ENCODE measurements at regions not wholly inside any gene's neighbourhood (a gene's known extent, or its start where the extent isn't known, plus 50 kb on each side); places are given as distances from the start of the nearest gene placed in this dataset.

GRCh38 chr21:35833388-35833787, 226.9 kb downstream of the SETD4 start:
- no peaks in the 10 kb centered on the region for H3K79me2 ChIP-seq (ENCODE audit: insufficient read depth)
- ChIA-PET CTCF (no interaction called here), POLR2A (no interaction called here)
- TF ChIP-seq, protein P1, sequence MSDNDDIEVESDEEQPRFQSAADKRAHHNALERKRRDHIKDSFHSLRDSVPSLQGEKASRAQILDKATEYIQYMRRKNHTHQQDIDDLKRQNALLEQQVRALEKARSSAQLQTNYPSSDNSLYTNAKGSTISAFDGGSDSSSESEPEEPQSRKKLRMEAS (IDR thresholded peaks at IDR 0.05; ENCODE audit: low read depth): no peak
- TF ChIP-seq JUND (IDR thresholded peaks at IDR 0.05): no peak
- no peak for TF ChIP-seq TAF1 (IDR thresholded peaks at IDR 0.05; ENCODE audit: borderline replicate concordance, low read depth, low read length)
- no peak for TF ChIP-seq RCOR1 (IDR thresholded peaks at IDR 0.05; ENCODE audit: low read length)
- TF ChIP-seq, protein P2, sequence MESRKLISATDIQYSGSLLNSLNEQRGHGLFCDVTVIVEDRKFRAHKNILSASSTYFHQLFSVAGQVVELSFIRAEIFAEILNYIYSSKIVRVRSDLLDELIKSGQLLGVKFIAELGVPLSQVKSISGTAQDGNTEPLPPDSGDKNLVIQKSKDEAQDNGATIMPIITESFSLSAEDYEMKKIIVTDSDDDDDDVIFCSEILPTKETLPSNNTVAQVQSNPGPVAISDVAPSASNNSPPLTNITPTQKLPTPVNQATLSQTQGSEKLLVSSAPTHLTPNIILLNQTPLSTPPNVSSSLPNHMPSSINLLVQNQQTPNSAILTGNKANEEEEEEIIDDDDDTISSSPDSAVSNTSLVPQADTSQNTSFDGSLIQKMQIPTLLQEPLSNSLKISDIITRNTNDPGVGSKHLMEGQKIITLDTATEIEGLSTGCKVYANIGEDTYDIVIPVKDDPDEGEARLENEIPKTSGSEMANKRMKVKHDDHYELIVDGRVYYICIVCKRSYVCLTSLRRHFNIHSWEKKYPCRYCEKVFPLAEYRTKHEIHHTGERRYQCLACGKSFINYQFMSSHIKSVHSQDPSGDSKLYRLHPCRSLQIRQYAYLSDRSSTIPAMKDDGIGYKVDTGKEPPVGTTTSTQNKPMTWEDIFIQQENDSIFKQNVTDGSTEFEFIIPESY (IDR thresholded peaks at IDR 0.05; ENCODE audit: borderline replicate concordance, low read depth): no peak
- no peak for TF ChIP-seq FOSL2 (IDR thresholded peaks at IDR 0.05; ENCODE audit: borderline replicate concordance, low read depth)
- no peak for TF ChIP-seq RFX5 (IDR thresholded peaks at IDR 0.05; ENCODE audit: low read length)
- no peak for TF ChIP-seq YY1 (IDR thresholded peaks at IDR 0.05; ENCODE audit: low read depth)
- TF ChIP-seq TEAD4 (IDR thresholded peaks at IDR 0.05; ENCODE audit: borderline replicate concordance, insufficient read depth): no peak
- no peak for TF ChIP-seq REST (IDR thresholded peaks at IDR 0.05; ENCODE audit: low read depth, low read length)
- no peak for TF ChIP-seq CHD2 (IDR thresholded peaks at IDR 0.05; ENCODE audit: low read length, partially characterized antibody)
- no peak for TF ChIP-seq NFIC (IDR thresholded peaks at IDR 0.05; ENCODE audit: borderline replicate concordance)
- no peak for TF ChIP-seq PBX3 (IDR thresholded peaks at IDR 0.05)
- WGBS (ENCODE audit: low lambda C conversion rate): 31% methylated on average over 3 of the region's 3 CpGs
- no peak overlapping the region for H3K4me2 ChIP-seq
- no peak for DNase-seq
- H3K9ac ChIP-seq: no peak overlapping the region
- H3K27me3 ChIP-seq (ENCODE audit: insufficient read depth): no peaks in the 10 kb centered on the region
- H3K27ac ChIP-seq (ENCODE audit: low read depth in 2 of 2, low read length in 1 of 2): no peak overlapping the region
- no peak overlapping the region for H3K4me3 ChIP-seq (ENCODE audit: low read depth in 2 of 2, low read length in 1 of 2)
- H3K4me1 ChIP-seq (ENCODE audit: control insufficient read depth in 1 of 2, insufficient read depth in 2 of 2, low read depth in 1 of 2, low read length in 1 of 2): no peaks in the 10 kb centered on the region
- H3K9me3 ChIP-seq: no peaks in the 10 kb centered on the region
- no peak overlapping the region for H2AFZ ChIP-seq (ENCODE audit: low read depth)
- H4K20me1 ChIP-seq (ENCODE audit: insufficient read depth): no peaks in the 10 kb centered on the region
- H3F3A ChIP-seq (replicated peaks; ENCODE audit: insufficient read depth): no peaks in the 10 kb centered on the region
- no peaks in the 10 kb centered on the region for H3K36me3 ChIP-seq (replicated peaks in 1 of 2; ENCODE audit: control insufficient read depth in 1 of 2, insufficient read depth in 2 of 2, low read length in 1 of 2)
- no peaks in the 10 kb centered on the region for H3K9me2 ChIP-seq

Measured in SK-N-SH (cell line).